A549 (cell line): ENCODE measurements at regions not wholly inside any gene's neighbourhood (a gene's known extent, or its start where the extent isn't known, plus 50 kb on each side); places are given as distances from the start of the nearest gene placed in this dataset.

ENCODE experiments used
- BCL3 ChIP-seq: fragments of >200 bp; sonication (Bioruptor Twin); formaldehyde crosslinking; IDR thresholded peaks from 3 replicates; pipeline ENCODE4 v1.6.1; 2016
- CTCF ChIP-seq: fragments of >200 bp; sonication (Bioruptor Twin); formaldehyde crosslinking; IDR thresholded peaks from 3 replicates; pipeline ENCODE4 v1.5.1; 2016
- ELK1 ChIP-seq: fragments of 150-350 bp; IDR thresholded peaks from 2 replicates; pipeline ENCODE4 v1.6.1; 2014; ENCODE audit warnings: low read depth, mild to moderate bottlenecking, low read length
- FOSL2 ChIP-seq, 2 experiments: fragments of 450-650 bp in 1 of 2; fragments of >200 bp in 1 of 2; sonication (Bioruptor Twin) in 1 of 2; formaldehyde crosslinking; IDR thresholded peaks; 2 replicates each; pipeline versions ENCODE4 v1.5.0 to v1.6.1; 2016 to 2020; ENCODE audit warnings: mild to moderate bottlenecking in 1 of 2, moderate library complexity in 1 of 2
- HMGXB4 ChIP-seq: fragments of 250-450 bp; sonication (Bioruptor Pico); IDR thresholded peaks from 2 replicates; pipeline ENCODE4 v1.5.0; 2021; ENCODE audit warnings: mild to moderate bottlenecking, moderate library complexity, borderline replicate concordance
- MAFK ChIP-seq: fragments of 450-650 bp; IDR thresholded peaks from 2 replicates; pipeline ENCODE4 v1.6.1; 2014; ENCODE audit not compliant: partially characterized antibody
- POLR2A ChIP-seq: IDR thresholded peaks from 2 replicates; pipeline ENCODE4 v1.6.1; 2012; ENCODE audit warnings: mild to moderate bottlenecking, low read length

- TF ChIP-seq CTCF (no peak), MAFK (no peak), ELK1 (no peak), POLR2A (no peak), FOSL2 (IDR thresholded peaks at IDR 0.05) (no peak), FOSL2 (CRISPR knock-in tag; IDR thresholded peaks at IDR 0.05) (no peak), HMGXB4 (CRISPR knock-in tag) (no peak), BCL3 (no peak)
These were observed 496.1 kb downstream of the PREX1 start for GRCh38 chr20:48331518-48332286.
